OCI-LY7 (cell line): ENCODE measurements at regions not wholly inside any gene's neighbourhood (a gene's known extent, or its start where the extent isn't known, plus 50 kb on each side); places are given as distances from the start of the nearest gene placed in this dataset.

Experiments used
- BruUV-seq: library from RNA; stranded (reverse); fragments of 400-500 nt; replicated peaks from 2 replicates; lab custom pipeline; 2021; lab: Mats Ljungman, UMichigan
- CTCF ChIA-PET: fragments of 300-600 bp; sonication (Branson Sonifier 250); formaldehyde crosslinking; loops from one replicate; lab custom pipeline; 2022; ENCODE audit warnings: antibody characterized with exemption; ENCODE audit not compliant: unreplicated experiment; lab: Charles Lee
- POLR2A ChIA-PET: fragments of 300-600 bp; sonication (Branson Sonifier 250); formaldehyde crosslinking; loops from one replicate; lab custom pipeline; 2022; ENCODE audit warnings: antibody characterized with exemption; lab: Charles Lee
- DNase-seq: peaks from one replicate; pipeline ENCODE4 v3.0.0-alpha.2; 2015; ENCODE audit warnings: low spot score
- H2AFZ ChIP-seq: fragments of 200-600 bp; sonication (generic), shearing (Covaris generic); 2 replicates; pipeline ENCODE4 v1.6.1; 2014; ENCODE audit warnings: mild to moderate bottlenecking, antibody characterized with exemption, low read length, moderate library complexity
- H3K27ac ChIP-seq: fragments of 200-600 bp; sonication (generic); 2 replicates; pipeline ENCODE4 v1.5.1; 2014; ENCODE audit warnings: mixed run types, low read depth, mild to moderate bottlenecking, moderate library complexity, low read length, inconsistent platforms; ENCODE audit not compliant: poor library complexity, severe bottlenecking
- H3K36me3 ChIP-seq: fragments of 200-600 bp; sonication (generic); 2 replicates; pipeline ENCODE4 v1.6.1; 2014; ENCODE audit warnings: mild to moderate bottlenecking, antibody characterized with exemption, low read length, moderate library complexity, mixed read lengths; ENCODE audit not compliant: insufficient read depth
- H3K4me1 ChIP-seq: fragments of 200-600 bp; sonication (generic); 2 replicates; pipeline ENCODE4 v1.5.1; 2014; ENCODE audit warnings: mild to moderate bottlenecking, low read length; ENCODE audit not compliant: insufficient read depth, poor library complexity, severe bottlenecking
- H3K4me2 ChIP-seq: fragments of 200-600 bp; sonication (generic); 2 replicates; pipeline ENCODE4 v1.6.1; 2014; ENCODE audit warnings: mild to moderate bottlenecking, low read length
- H3K4me3 ChIP-seq: fragments of 200-600 bp; sonication (generic); 2 replicates; pipeline ENCODE4 v1.5.1; 2014; ENCODE audit warnings: mild to moderate bottlenecking, low read depth, low read length; ENCODE audit not compliant: poor library complexity, severe bottlenecking
- H3K79me2 ChIP-seq: fragments of 200-600 bp; sonication (generic); 2 replicates; pipeline ENCODE4 v1.6.1; 2016; ENCODE audit warnings: low read depth, mild to moderate bottlenecking, low read length, moderate library complexity, mixed read lengths; ENCODE audit not compliant: insufficient read depth
- H3K9me2 ChIP-seq: fragments of 200-600 bp; sonication (generic); 2 replicates; pipeline ENCODE4 v1.6.1; 2016; ENCODE audit warnings: mild to moderate bottlenecking, low read length, mixed read lengths; ENCODE audit not compliant: insufficient read depth
- H3K9me3 ChIP-seq: fragments of 200-600 bp; sonication (generic); 2 replicates; pipeline ENCODE4 v1.6.1; 2014; ENCODE audit warnings: mild to moderate bottlenecking, mixed run types, low read length, mixed read lengths
- H4K20me1 ChIP-seq: fragments of 200-600 bp; sonication (generic); 2 replicates; pipeline ENCODE4 v1.6.1; 2014; ENCODE audit warnings: mild to moderate bottlenecking, antibody characterized with exemption, low read length, moderate library complexity, mixed read lengths; ENCODE audit not compliant: insufficient read depth
- EZH2phosphoT487 ChIP-seq: fragments of 200-600 bp; sonication (generic); IDR thresholded peaks from 2 replicates; pipeline ENCODE4 v1.6.1; 2018; ENCODE audit warnings: low read depth, borderline replicate concordance, mild to moderate bottlenecking, mixed run types, antibody characterized with exemption, low read length, moderate library complexity, mixed read lengths
- intact Hi-C: fragments of 100-400 bp; cut with micrococcal nuclease; formaldehyde crosslinking; loops from one replicate; pipeline ENCODE4 v1.10.0; 2022; ENCODE audit not compliant: unreplicated experiment
- TF ChIP-seq, protein P1 (sequence below): fragments of 200-600 bp; sonication (generic); conservative IDR thresholded peaks from 2 replicates; pipeline ENCODE4 v1.5.1; 2014; ENCODE audit warnings: mild to moderate bottlenecking, antibody characterized with exemption, low read length, moderate library complexity, mixed read lengths

DNA sequence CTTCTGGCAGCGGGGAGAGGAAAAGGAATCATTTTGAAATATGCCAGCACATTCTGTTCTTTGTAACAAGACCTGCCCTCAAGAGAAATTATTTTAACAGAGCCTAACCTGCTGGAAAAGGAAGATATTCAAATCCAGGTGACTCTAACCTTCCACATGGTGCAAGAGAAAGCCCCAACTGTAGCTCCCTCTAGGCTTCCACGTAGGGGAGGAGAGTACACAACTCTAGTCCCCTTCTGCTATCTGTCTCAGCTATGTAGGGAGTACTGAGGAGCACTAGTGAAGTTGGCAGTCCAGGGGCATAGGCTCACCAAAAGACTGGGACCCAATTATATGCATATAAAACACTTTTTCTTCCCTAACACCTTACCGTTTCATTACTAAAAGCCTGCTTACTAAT is 82.2 kb upstream of the SIX3 start:
- Histone ChIP-seq H3K9me3 (no peaks in the 10 kb centered on the region), H2AFZ (no peak overlapping the region), H4K20me1 (no peaks in the 10 kb centered on the region), H3K4me2 (no peak overlapping the region), H3K79me2 (no peaks in the 10 kb centered on the region), H3K4me3 (no peak overlapping the region), H3K27ac (no peak overlapping the region), H3K4me1 (no peaks in the 10 kb centered on the region), H3K36me3 (no peaks in the 10 kb centered on the region), H3K9me2 (no peaks in the 10 kb centered on the region)
- intact Hi-C loops: no loop called here
- ChIA-PET CTCF (no interaction called here), POLR2A (interaction anchor here (0.6 kb wide), 1 partner anchor 1069 kb away, joined by 3 read pairs; no protein-coding TSS in a partner anchor)
- BruUV-seq: no TSS peak
- DNase-seq: no peak
- TF ChIP-seq, protein P1, sequence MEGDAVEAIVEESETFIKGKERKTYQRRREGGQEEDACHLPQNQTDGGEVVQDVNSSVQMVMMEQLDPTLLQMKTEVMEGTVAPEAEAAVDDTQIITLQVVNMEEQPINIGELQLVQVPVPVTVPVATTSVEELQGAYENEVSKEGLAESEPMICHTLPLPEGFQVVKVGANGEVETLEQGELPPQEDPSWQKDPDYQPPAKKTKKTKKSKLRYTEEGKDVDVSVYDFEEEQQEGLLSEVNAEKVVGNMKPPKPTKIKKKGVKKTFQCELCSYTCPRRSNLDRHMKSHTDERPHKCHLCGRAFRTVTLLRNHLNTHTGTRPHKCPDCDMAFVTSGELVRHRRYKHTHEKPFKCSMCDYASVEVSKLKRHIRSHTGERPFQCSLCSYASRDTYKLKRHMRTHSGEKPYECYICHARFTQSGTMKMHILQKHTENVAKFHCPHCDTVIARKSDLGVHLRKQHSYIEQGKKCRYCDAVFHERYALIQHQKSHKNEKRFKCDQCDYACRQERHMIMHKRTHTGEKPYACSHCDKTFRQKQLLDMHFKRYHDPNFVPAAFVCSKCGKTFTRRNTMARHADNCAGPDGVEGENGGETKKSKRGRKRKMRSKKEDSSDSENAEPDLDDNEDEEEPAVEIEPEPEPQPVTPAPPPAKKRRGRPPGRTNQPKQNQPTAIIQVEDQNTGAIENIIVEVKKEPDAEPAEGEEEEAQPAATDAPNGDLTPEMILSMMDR: no peak
- no peak for TF ChIP-seq EZH2phosphoT487

DNA sequence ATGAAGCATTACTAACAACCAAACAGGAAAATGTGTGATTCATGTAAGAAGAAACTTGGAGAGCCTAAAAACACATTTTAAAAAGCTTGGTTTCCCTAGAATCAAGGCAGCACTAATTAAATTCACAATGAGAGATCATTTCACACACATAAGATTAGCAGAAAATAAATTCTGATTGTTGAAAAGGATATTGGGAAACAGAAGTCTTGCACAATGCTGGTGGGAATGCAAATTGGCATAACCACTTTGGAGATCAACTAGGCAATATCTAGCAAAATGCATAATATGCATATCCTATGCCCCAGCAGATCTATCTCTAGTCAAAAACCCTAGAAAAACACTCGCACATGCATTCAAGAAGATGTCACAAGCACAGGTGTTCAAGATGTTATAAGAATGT is 75.3 kb upstream of the SIX3 start:
- no peaks in the 10 kb centered on the region for H3K9me2 ChIP-seq
- H3K27ac ChIP-seq: no peak overlapping the region
- H3K4me3 ChIP-seq: no peak overlapping the region
- H3K79me2 ChIP-seq: no peaks in the 10 kb centered on the region
- no peak for DNase-seq
- H3K4me2 ChIP-seq: no peak overlapping the region
- ChIA-PET POLR2A (no interaction called here), CTCF (no interaction called here)
- H3K4me1 ChIP-seq: no peaks in the 10 kb centered on the region
- no peaks in the 10 kb centered on the region for H3K36me3 ChIP-seq
- no TSS peak for BruUV-seq
- H2AFZ ChIP-seq: no peak overlapping the region
- no peaks in the 10 kb centered on the region for H4K20me1 ChIP-seq
- TF ChIP-seq, protein P1: no peak
- TF ChIP-seq EZH2phosphoT487: no peak
- intact Hi-C loops: no loop called here
- H3K9me3 ChIP-seq: no peaks in the 10 kb centered on the region

- intact Hi-C loops: no loop called here
- no peak for TF ChIP-seq EZH2phosphoT487
- TF ChIP-seq, protein P1: no peak
- H3K9me3 ChIP-seq: no peaks in the 10 kb centered on the region
- no peaks in the 10 kb centered on the region for H3K36me3 ChIP-seq
- no TSS peak for BruUV-seq
- CTCF ChIA-PET: no interaction called here
- no peaks in the 10 kb centered on the region for H4K20me1 ChIP-seq
- no peaks in the 10 kb centered on the region for H3K79me2 ChIP-seq
- no peak overlapping the region for H3K4me3 ChIP-seq
- DNase-seq: no peak
- no peaks in the 10 kb centered on the region for H3K4me1 ChIP-seq
- no peaks in the 10 kb centered on the region for H3K9me2 ChIP-seq
- H2AFZ ChIP-seq: no peak overlapping the region
- no peak overlapping the region for H3K4me2 ChIP-seq
- POLR2A ChIA-PET: no interaction called here
- no peak overlapping the region for H3K27ac ChIP-seq
Observed at GRCh38 chr2:44869761-44870160, 71.7 kb upstream of the SIX3 start.
